Neuronal stem cell (in vitro differentiated cells): ENCODE measurements at regions not wholly inside any gene's neighbourhood (a gene's known extent, or its start where the extent isn't known, plus 50 kb on each side); places are given as distances from the start of the nearest gene placed in this dataset.

Experiments
- DNase-seq: peaks from one replicate; pipeline ENCODE4 v3.0.0-alpha.2; 2013; ENCODE audit warnings: low spot score
- H2AFZ ChIP-seq: one replicate; pipeline ENCODE4 v1.6.1; 2013; ENCODE audit warnings: mild to moderate bottlenecking, low read length, inconsistent platforms
- H2AK5ac ChIP-seq: 2 replicates; pipeline ENCODE4 v1.6.1; 2013; ENCODE audit warnings: low read depth, mild to moderate bottlenecking, inconsistent platforms, low read length, moderate library complexity, mixed read lengths
- H2BK120ac ChIP-seq: 2 replicates; pipeline ENCODE4 v1.6.1; 2013; ENCODE audit warnings: low read depth, mild to moderate bottlenecking, inconsistent platforms, low read length, moderate library complexity, mixed read lengths
- H2BK12ac ChIP-seq: one replicate; pipeline ENCODE4 v1.6.1; 2013; ENCODE audit warnings: low read length, inconsistent platforms
- H2BK15ac ChIP-seq: 2 replicates; pipeline ENCODE4 v1.6.1; 2013; ENCODE audit warnings: mild to moderate bottlenecking, low read length, inconsistent platforms, mixed read lengths
- H2BK5ac ChIP-seq: one replicate; pipeline ENCODE4 v1.6.1; 2013; ENCODE audit warnings: inconsistent platforms, mild to moderate bottlenecking, low read length, moderate library complexity
- H3K14ac ChIP-seq: one replicate; pipeline ENCODE4 v1.6.1; 2013; ENCODE audit warnings: low read length, inconsistent platforms
- H3K18ac ChIP-seq: 2 replicates; pipeline ENCODE4 v1.6.1; 2013; ENCODE audit warnings: low read length, inconsistent platforms
- H3K23ac ChIP-seq: 2 replicates; pipeline ENCODE4 v1.6.1; 2013; ENCODE audit warnings: low read depth, mild to moderate bottlenecking, mixed read lengths, low read length, inconsistent platforms; ENCODE audit not compliant: poor library complexity
- H3K27ac ChIP-seq: replicated peaks from 3 replicates; pipeline ENCODE4 v1.5.1; 2013; ENCODE audit warnings: low read length, inconsistent platforms
- H3K27me3 ChIP-seq, 3 experiments: 2 replicates each; pipeline ENCODE4 v1.6.1; 2013; ENCODE audit warnings: low read length in 3 of 3, mild to moderate bottlenecking in 2 of 3, inconsistent platforms in 1 of 3, low read depth in 1 of 3, mixed read lengths in 1 of 3, moderate library complexity in 1 of 3; ENCODE audit not compliant: control insufficient read depth in 3 of 3, insufficient read depth in 3 of 3
- H3K36me3 ChIP-seq, 2 donors: replicated peaks in 1 of 2; 2 replicates each; pipeline ENCODE4 v1.6.1; 2013; ENCODE audit warnings: low read length in 2 of 2; ENCODE audit not compliant: control insufficient read depth in 2 of 2, insufficient read depth in 2 of 2
- H3K4ac ChIP-seq: 2 replicates; pipeline ENCODE4 v1.6.1; 2013; ENCODE audit warnings: inconsistent platforms, mild to moderate bottlenecking, low read length, moderate library complexity
- H3K4me1 ChIP-seq, 2 donors: 1 replicate in 1 of 2; 2 replicates in 1 of 2; pipeline ENCODE4 v1.6.1; 2013; ENCODE audit warnings: low read length in 2 of 2, low read depth in 1 of 2; ENCODE audit not compliant: control insufficient read depth in 2 of 2, insufficient read depth in 1 of 2
- H3K4me2 ChIP-seq: one replicate; pipeline ENCODE4 v1.6.1; 2013; ENCODE audit warnings: mild to moderate bottlenecking, low read length, inconsistent platforms; ENCODE audit not compliant: insufficient read depth, poor library complexity, severe bottlenecking
- H3K4me3 ChIP-seq, 2 donors: 2 replicates each; pipeline ENCODE4 v1.5.1; 2013; ENCODE audit warnings: low read length in 2 of 2, mild to moderate bottlenecking in 2 of 2, inconsistent platforms in 1 of 2, moderate library complexity in 1 of 2
- H3K79me1 ChIP-seq: one replicate; pipeline ENCODE4 v1.6.1; 2013; ENCODE audit warnings: low read depth, mild to moderate bottlenecking, inconsistent platforms, low read length, moderate library complexity
- H3K9ac ChIP-seq: one replicate; pipeline ENCODE4 v1.6.1; 2013; ENCODE audit warnings: mild to moderate bottlenecking, low read depth, low read length, inconsistent platforms; ENCODE audit not compliant: poor library complexity
- H3K9me3 ChIP-seq, 2 donors: replicated peaks in 1 of 2; 2 replicates each; pipeline versions ENCODE3 to v1.6.1; 2013; ENCODE audit warnings: low read length in 2 of 2, mild to moderate bottlenecking in 2 of 2, inconsistent platforms in 1 of 2, low read depth in 1 of 2, mixed read lengths in 1 of 2, moderate library complexity in 1 of 2; ENCODE audit not compliant: control insufficient read depth in 2 of 2, insufficient read depth in 1 of 2
- H4K8ac ChIP-seq: one replicate; pipeline ENCODE4 v1.6.1; 2013; ENCODE audit warnings: low read depth, mild to moderate bottlenecking, inconsistent platforms, low read length, moderate library complexity
- H4K91ac ChIP-seq: one replicate; pipeline ENCODE4 v1.6.1; 2013; ENCODE audit warnings: low read length, low read depth, mild to moderate bottlenecking, inconsistent platforms; ENCODE audit not compliant: poor library complexity
- WGBS, 2 donors: extraction: QIAGEN DNeasy Blood & Tissue Kit; methylation state at CpG; one replicate each; pipeline ENCODE4 v1.1.7; 2013; ENCODE audit warnings: missing lambda C conversion rate in 2 of 2, mixed read lengths in 1 of 2; ENCODE audit not compliant: insufficient read length in 2 of 2, insufficient replicate concordance in 1 of 2; ENCODE audit errors: extremely low coverage in 2 of 2; 5-methylcytosine and 5-hydroxymethylcytosine counted together

DNA sequence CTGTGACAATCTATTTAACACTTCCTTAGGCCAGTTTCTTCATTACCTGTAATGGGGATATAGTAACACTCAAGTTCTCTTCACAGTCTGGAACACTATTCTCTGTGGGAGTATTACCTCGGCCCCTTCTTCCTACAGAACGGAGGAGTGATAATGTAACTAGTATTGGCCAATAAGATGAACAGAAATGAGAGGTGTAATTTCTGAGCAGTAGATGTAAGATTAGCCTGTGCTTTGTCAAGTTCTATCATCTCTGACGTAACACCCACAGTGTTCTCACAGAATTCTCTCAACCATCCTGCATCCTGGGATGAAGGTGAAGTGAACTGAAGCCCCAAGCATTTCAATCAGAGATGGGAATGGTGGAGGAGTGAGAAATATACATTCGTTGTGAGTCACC is 65.2 kb upstream of the TOP3B start:
- no peak overlapping the region for H2BK5ac ChIP-seq
- H3K18ac ChIP-seq, result no peak overlapping the region
- H3K4me3 ChIP-seq, result no peak overlapping the region
- H3K27ac ChIP-seq, result no peak overlapping the region
- H2AK5ac ChIP-seq, result no peak overlapping the region
- H2BK12ac ChIP-seq, result no peak overlapping the region
- no peaks in the 10 kb centered on the region for H3K4me1 ChIP-seq
- H3K27me3 ChIP-seq, result peaks cover 0 to 19% (median 5%) of the 10 kb centered on the region in 3 experiments
- no peak overlapping the region for H3K23ac ChIP-seq
- no peak overlapping the region for H3K9ac ChIP-seq
- H4K8ac ChIP-seq, result no peak overlapping the region
- H3K9me3 ChIP-seq, result no peaks in the 10 kb centered on the region
- no peak overlapping the region for H4K91ac ChIP-seq
- H3K36me3 ChIP-seq, result no peaks in the 10 kb centered on the region
- no peak overlapping the region for H2BK120ac ChIP-seq
- H3K4ac ChIP-seq, result no peak overlapping the region
- H3K4me2 ChIP-seq, result no peak overlapping the region
- no peak for DNase-seq
- no peak overlapping the region for H2BK15ac ChIP-seq
- no peak overlapping the region for H3K14ac ChIP-seq
- no peaks in the 10 kb centered on the region for H3K79me1 ChIP-seq
- WGBS, 2 donors, result no CpG with 5 or more reads among the region's 4 CpGs
- no peak overlapping the region for H2AFZ ChIP-seq

DNA sequence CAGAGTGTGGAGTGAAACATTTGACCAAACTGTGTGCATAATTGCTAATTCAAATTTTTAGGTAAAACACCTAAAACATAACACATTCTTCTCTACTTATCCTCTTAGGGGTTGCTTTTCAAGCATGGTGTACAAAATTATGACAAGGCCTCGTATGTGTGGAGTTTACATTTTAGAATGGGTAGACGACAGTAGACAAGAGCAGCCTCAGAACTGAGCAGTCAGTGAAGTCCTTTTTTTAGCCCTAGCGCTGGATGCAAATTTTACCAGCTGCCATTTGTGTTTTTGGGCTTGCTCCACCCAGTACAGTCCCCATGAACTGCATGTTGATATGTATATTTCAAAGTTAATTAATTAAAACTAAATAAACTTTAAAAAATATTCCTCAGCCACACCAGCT is 64.7 kb upstream of the TOP3B start:
- Histone ChIP-seq H2AFZ (no peak overlapping the region), H2BK5ac (no peak overlapping the region), H3K14ac (no peak overlapping the region), H3K27me3 (peaks cover 0 to 19% (median 5%) of the 10 kb centered on the region in 3 experiments), H3K79me1 (no peaks in the 10 kb centered on the region), H3K9me3 (no peaks in the 10 kb centered on the region), H2AK5ac (no peak overlapping the region), H3K23ac (no peak overlapping the region), H3K18ac (no peak overlapping the region), H3K4me3 (no peak overlapping the region), H2BK120ac (no peak overlapping the region), H3K36me3 (no peaks in the 10 kb centered on the region), H4K8ac (no peak overlapping the region), H2BK15ac (no peak overlapping the region), H3K9ac (no peak overlapping the region), H3K4me2 (no peak overlapping the region), H3K4ac (no peak overlapping the region), H3K27ac (no peak overlapping the region), H4K91ac (no peak overlapping the region), H2BK12ac (no peak overlapping the region), H3K4me1 (no peaks in the 10 kb centered on the region)
- no CpG with 5 or more reads among the region's 3 CpGs for WGBS, 2 donors
- DNase-seq, result no peak

DNA sequence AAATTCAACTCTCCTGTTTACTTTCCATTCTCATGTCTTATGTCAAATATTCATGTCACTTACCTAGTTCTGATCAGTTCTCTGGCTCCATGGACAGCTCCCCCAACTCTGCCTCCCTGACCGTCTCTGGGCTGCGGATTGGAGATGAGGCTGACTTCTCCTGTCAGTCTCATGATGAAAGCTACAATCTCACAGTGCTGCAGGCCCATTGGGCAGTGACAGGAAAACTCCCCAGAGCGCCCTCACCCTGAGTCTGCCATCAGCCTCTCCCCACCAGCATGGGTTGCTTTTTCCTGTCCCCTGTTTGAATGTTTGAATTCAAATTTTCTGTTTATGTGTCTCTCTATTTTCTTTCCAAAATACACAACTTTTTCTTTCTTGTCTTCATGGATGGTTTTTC is 63.8 kb upstream of the TOP3B start:
- WGBS, 2 donors, result no CpG with 5 or more reads among the region's 3 CpGs
- H2AFZ ChIP-seq, result no peak overlapping the region
- no peak overlapping the region for H4K8ac ChIP-seq
- H3K18ac ChIP-seq, result no peak overlapping the region
- H2AK5ac ChIP-seq, result no peak overlapping the region
- no peak overlapping the region for H4K91ac ChIP-seq
- H3K27me3 ChIP-seq, result peaks cover 0 to 19% (median 5%) of the 10 kb centered on the region in 3 experiments
- H3K9me3 ChIP-seq, result no peaks in the 10 kb centered on the region
- H3K36me3 ChIP-seq, result no peaks in the 10 kb centered on the region
- no peak overlapping the region for H3K4ac ChIP-seq
- H3K9ac ChIP-seq, result no peak overlapping the region
- no peak overlapping the region for H2BK15ac ChIP-seq
- H3K79me1 ChIP-seq, result no peaks in the 10 kb centered on the region
- no peak for DNase-seq
- H3K4me3 ChIP-seq, result no peak overlapping the region
- no peak overlapping the region for H2BK12ac ChIP-seq
- H3K4me2 ChIP-seq, result no peak overlapping the region
- H3K14ac ChIP-seq, result no peak overlapping the region
- H3K23ac ChIP-seq, result peak overlapping the region; percentile 32
- H2BK5ac ChIP-seq, result no peak overlapping the region
- H3K27ac ChIP-seq, result no peak overlapping the region
- H2BK120ac ChIP-seq, result no peak overlapping the region
- peaks cover 0 to 7% of the 10 kb centered on the region in 2 donors for H3K4me1 ChIP-seq

DNA sequence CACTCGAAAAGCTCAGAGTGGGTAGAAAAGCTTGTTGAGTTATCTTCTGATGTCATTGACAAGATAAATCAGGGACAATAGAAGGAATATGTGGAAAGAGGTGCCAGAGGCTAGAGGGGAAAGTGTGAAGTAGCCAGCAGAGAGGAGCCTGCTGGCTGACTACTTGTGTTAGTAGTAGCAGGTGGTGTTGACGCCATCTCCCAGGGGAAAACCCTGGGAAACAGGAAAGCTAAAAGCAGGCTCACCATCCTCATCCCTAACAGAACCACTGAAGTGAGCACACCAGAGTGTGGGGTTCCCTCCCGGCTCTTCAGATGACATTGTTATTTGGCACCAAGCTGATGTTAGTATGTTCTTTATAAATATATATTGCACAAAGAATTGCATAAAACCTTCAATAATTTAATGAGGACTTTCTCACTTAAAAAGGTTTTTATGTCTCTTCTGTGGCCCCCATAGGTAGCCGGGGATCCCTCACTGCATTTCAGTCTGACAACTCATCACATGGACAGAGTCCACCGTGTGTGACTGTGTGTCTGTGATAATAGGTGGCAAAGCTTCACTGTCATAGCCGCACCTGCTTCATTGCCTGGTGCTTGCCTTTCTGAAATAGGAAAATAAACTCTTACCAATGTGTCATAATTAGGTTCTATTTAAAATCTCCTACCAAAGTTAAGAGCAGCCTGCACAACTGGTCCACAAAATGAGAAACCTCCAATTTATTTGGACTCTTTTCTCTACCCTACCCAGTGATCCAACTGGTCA is 63.2 kb upstream of the TOP3B start:
- Histone ChIP-seq H3K14ac (no peak overlapping the region), H2AK5ac (no peak overlapping the region), H3K27me3 (peaks cover 0 to 19% (median 5%) of the 10 kb centered on the region in 3 experiments), H3K9ac (no peak overlapping the region), H2BK120ac (no peak overlapping the region), H3K9me3 (no peaks in the 10 kb centered on the region), H3K4me1 (peaks cover 0 to 7% of the 10 kb centered on the region in 2 donors), H2AFZ (no peak overlapping the region), H3K4me3 (no peak overlapping the region), H4K8ac (no peak overlapping the region), H3K79me1 (no peaks in the 10 kb centered on the region), H3K23ac (no peak overlapping the region), H2BK15ac (no peak overlapping the region), H3K4me2 (no peak overlapping the region), H3K4ac (no peak overlapping the region), H4K91ac (no peak overlapping the region), H2BK5ac (no peak overlapping the region), H3K36me3 (no peaks in the 10 kb centered on the region), H3K18ac (no peak overlapping the region), H3K27ac (no peak overlapping the region), H2BK12ac (no peak overlapping the region)
- DNase-seq, result no peak
- WGBS, 2 donors, result no CpG with 5 or more reads among the region's 6 CpGs
